Epithelial cell of proximal tubule (primary cell): ENCODE measurements at regions not wholly inside any gene's neighbourhood (a gene's known extent, or its start where the extent isn't known, plus 50 kb on each side); places are given as distances from the start of the nearest gene placed in this dataset.
"Not testable (repeated sequence)": the region's sequence is repeated elsewhere in the genome, so short reads cannot be mapped to it uniquely, and the experiment has no call there.

Experiments
- DNase-seq: peaks from one replicate; pipeline ENCODE4 v3.0.0-alpha.2; 2011; ENCODE audit warnings: low read depth
- H3K4me3 ChIP-seq: 2 replicates; pipeline ENCODE4 v1.5.1; 2011; ENCODE audit warnings: low read depth, mild to moderate bottlenecking, low read length
- TF ChIP-seq, protein P1 (sequence below): conservative IDR thresholded peaks from 2 replicates; pipeline ENCODE4 v1.5.1; 2012; ENCODE audit warnings: low read depth, mild to moderate bottlenecking, low read length

- DNase-seq, H3K4me3 ChIP-seq: not testable (repeated sequence)
Measured at GRCh38 chr9:43089337-43089736, 905.9 kb downstream of the SPATA31A6 start.

GRCh38 chr9:43110376-43110775 lies 926.9 kb downstream of the SPATA31A6 start:
- DNase-seq, H3K4me3 ChIP-seq: not testable (repeated sequence)

- DNase-seq, H3K4me3 ChIP-seq: not testable (repeated sequence)
Measured at GRCh38 chr9:43112846-43113245, 929.4 kb downstream of the SPATA31A6 start.

DNA sequence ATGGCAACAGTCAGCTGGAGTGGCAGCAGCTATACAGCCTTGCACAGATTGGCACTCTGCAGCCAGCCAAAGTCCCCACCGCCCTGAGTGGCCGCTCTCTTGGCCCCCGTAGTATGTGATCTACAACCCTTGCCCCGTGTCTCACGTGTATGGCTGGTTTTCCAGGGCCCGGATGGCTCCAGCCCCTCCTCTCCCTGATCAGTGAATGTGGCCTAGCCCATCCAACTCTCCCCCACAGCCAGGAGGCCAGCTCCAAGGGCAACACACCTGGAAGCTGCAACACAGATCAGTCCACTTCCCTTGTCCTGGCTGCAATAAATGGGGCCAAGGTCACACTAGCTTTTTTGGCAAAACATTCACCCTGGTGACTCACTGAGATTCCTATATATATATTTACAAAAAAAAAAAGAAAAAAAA lies 932.4 kb downstream of the SPATA31A6 start:
- not testable (repeated sequence) for DNase-seq, H3K4me3 ChIP-seq

- H3K4me3 ChIP-seq, DNase-seq: not testable (repeated sequence)
Measured at GRCh38 chr9:43118088-43118865, 934.8 kb downstream of the SPATA31A6 start.

DNA sequence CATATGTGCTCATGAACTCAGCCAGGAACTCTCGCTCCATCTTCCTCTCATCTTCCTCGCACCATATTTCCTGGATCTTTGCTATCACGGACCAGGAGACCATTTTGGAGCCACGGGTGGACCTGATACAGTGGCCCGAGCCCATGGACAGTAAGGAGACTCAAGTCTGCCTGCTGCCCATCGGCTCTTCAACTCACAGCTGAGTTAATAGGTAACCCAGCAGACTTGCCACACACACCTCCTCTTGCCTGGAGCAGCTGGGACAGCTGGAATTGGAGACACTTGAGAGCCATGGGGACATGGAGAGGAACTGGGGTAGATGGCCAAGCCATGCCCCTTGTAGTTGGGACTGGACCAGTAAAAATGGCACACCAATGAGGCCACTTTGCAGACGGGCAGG lies 936.1 kb downstream of the SPATA31A6 start:
- not testable (repeated sequence) for H3K4me3 ChIP-seq, DNase-seq

GRCh38 chr9:43119978-43120377 lies 936.5 kb downstream of the SPATA31A6 start:
- DNase-seq, H3K4me3 ChIP-seq: not testable (repeated sequence)

DNA sequence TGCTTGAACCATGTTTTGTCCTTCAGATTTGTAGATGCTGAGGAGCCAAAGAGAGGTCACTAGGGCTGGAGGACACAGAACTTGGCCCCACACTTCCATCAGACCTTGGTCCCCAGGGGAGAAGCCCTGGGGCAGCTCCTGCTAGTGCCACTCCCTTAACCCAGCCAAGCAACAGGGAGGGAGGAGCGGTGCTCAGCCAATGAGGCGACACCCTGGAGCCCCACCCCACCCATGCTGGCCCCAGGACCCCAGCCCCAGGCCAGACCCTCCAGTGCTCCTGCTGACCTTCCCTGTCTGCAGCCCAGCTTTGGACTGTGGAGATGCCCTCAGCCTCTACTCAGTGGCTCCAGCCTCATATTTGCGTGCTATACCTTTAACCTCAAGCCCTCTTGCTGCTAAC lies 942.4 kb downstream of the SPATA31A6 start:
- H3K4me3 ChIP-seq, DNase-seq: not testable (repeated sequence)

- H3K4me3 ChIP-seq, DNase-seq: not testable (repeated sequence)
Measured at GRCh38 chr9:43127026-43127775, 943.7 kb downstream of the SPATA31A6 start.

- not testable (repeated sequence) for DNase-seq, H3K4me3 ChIP-seq
- TF ChIP-seq, protein P1, sequence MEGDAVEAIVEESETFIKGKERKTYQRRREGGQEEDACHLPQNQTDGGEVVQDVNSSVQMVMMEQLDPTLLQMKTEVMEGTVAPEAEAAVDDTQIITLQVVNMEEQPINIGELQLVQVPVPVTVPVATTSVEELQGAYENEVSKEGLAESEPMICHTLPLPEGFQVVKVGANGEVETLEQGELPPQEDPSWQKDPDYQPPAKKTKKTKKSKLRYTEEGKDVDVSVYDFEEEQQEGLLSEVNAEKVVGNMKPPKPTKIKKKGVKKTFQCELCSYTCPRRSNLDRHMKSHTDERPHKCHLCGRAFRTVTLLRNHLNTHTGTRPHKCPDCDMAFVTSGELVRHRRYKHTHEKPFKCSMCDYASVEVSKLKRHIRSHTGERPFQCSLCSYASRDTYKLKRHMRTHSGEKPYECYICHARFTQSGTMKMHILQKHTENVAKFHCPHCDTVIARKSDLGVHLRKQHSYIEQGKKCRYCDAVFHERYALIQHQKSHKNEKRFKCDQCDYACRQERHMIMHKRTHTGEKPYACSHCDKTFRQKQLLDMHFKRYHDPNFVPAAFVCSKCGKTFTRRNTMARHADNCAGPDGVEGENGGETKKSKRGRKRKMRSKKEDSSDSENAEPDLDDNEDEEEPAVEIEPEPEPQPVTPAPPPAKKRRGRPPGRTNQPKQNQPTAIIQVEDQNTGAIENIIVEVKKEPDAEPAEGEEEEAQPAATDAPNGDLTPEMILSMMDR = peak; percentile 17
Measured at GRCh38 chr9:43127949-43128348, 944.5 kb downstream of the SPATA31A6 start.

DNA sequence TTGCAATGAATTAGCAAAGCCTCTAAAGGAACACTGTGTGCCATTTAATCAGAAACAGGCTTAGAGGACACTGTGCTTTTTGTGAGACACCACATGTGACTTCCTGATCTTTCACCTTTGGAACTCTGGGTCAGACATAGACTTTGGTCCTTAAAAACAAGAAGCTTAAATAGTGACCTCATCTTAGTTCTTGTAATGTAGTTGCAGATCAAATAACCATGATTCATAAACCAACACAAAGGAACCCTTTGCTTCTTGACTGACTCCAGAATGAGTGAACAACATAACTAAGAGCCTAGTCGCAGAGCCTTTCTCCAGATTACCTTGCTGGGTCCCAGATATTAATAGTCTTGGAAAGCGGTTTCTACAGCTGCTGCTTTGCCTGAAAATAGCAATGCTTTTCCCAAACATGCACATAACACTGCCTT lies 947.3 kb downstream of the SPATA31A6 start:
- H3K4me3 ChIP-seq = not testable (repeated sequence)
- peak; percentile 80 for DNase-seq

DNA sequence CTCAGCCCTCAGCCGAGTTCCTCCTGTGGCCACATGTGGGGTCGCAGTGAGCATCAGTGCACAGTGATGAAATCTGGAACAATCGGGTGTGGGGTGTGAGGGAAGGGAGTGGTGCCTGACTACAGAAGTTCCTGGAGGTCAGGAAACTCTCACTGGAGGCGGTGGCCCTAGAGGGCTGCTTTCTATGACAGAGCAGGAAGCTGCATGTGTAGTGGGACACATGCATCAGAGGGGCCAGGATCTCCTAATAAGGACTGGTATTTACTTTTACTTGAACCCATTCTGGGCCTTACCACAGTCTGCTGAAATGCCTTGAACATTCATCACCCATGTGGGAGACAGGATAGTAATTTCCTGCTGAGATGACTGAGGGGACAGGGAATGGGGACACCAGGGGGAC lies 952.0 kb downstream of the SPATA31A6 start:
- H3K4me3 ChIP-seq, DNase-seq: not testable (repeated sequence)

DNA sequence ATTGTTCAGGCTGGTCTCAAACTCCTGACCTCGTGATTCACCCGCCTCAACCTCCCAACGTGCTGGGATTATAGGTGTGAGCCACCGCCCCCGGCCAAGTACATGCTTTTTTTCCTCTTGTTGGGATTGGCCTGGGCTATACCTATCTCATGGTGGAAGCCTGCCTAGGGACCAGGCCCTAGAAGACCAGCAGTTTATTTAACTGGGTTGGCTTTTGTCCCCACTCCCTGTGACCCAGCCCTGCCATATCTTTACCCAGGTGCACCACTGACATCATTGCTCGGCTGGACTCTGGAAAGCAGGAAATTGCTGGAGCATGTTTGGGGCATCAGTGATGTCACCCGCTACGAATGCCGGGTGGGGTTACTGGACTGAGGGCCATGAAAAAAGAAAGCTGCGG lies 955.5 kb downstream of the SPATA31A6 start:
- not testable (repeated sequence) for H3K4me3 ChIP-seq, DNase-seq

DNA sequence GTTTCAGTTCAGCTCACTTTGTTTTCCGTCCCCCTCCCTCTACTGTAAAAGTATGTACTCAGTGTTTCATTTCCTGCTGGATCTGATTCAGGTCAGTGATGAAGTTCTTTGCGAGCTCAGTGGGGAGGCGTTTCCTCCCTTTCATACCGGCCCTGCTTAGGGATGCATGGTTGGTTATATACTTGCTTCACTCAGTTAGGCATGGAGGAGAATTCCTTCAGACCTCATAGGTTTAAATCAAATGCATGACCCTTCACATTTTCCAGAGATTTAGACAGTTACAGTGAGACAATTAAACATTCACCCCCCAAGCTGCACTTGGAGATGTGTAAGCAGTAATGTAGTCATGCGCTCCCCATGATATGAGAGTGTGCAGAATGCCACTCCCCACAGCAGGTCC lies 955.9 kb downstream of the SPATA31A6 start:
- not testable (repeated sequence) for DNase-seq, H3K4me3 ChIP-seq

DNA sequence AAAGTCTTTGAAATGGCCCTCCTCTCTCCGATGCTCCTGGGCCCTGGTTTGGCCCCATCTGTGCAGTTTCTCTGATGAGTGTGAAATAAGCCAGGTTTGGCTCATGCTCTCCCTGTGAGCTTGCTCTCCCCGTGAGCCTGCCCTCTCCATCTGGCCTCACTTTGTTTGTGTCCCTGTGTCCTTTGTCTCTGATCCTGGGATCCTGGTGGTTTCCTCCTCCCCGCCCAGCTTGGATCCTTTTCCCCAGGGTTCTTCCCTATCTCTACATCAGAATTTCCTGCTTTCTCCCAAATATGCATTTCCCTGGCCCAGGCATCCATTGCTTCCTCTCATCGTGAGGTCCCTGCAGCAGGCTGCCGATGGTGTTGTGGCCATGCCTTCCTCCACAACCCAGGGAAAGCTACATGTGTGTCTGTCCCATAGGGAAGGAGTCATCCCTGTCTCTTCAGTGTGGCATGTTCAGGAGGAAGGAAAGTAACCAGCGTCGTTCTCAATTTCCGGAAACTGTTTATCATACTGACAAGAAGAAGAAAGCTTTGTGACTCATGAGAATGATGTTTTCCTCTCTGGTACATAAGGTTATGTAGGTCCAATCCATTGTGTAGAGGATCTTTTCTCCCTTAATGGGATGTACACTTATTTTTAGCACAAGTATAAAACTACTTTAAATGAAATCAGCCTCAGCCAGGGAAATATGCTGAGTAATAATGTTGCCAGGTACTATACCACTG lies 956.6 kb downstream of the SPATA31A6 start:
- not testable (repeated sequence) for H3K4me3 ChIP-seq, DNase-seq
